SK-N-SH (cell line): ENCODE measurements at regions not wholly inside any gene's neighbourhood (a gene's known extent, or its start where the extent isn't known, plus 50 kb on each side); places are given as distances from the start of the nearest gene placed in this dataset.

Source experiments
- CTCF ChIA-PET: fragments of 300-600, 350-600 bp; formaldehyde crosslinking; extraction: SDS; loops from one replicate; lab custom pipeline; 2021; lab: Yijun Ruan, JAX
- POLR2A ChIA-PET: fragments of 350-600 bp; sonication (Branson Sonifier 250); formaldehyde crosslinking; extraction: SDS; loops from one replicate; lab custom pipeline; 2020; ENCODE audit warnings: antibody characterized with exemption, inconsistent platforms; lab: Yijun Ruan, JAX
- DNase-seq: peaks from one replicate; pipeline ENCODE4 v3.0.0; 2012
- H2AFZ ChIP-seq: fragments of 200-600 bp; sonication (generic); 2 replicates; pipeline ENCODE4 v1.8.1; 2016; ENCODE audit warnings: antibody characterized with exemption, mild to moderate bottlenecking, low read depth
- H3F3A ChIP-seq: fragments of 200-600 bp; sonication (generic); replicated peaks from 2 replicates; pipeline ENCODE3; 2016; ENCODE audit warnings: antibody characterized with exemption, mild to moderate bottlenecking; ENCODE audit not compliant: insufficient read depth
- H3K27ac ChIP-seq, 2 experiments: fragments of 200-500 bp in 1 of 2; fragments of 200-600 bp in 1 of 2; sonication (Bioruptor generic) in 1 of 2; sonication (generic), shearing (Covaris generic) in 1 of 2; 2 replicates each; pipeline versions ENCODE4 v1.5.1 to v1.6.1; 2014 to 2016; ENCODE audit warnings: low read depth in 2 of 2, inconsistent platforms in 1 of 2, low read length in 1 of 2, mild to moderate bottlenecking in 1 of 2, mixed read lengths in 1 of 2
- H3K27me3 ChIP-seq: fragments of 200-600 bp; sonication (generic), shearing (Covaris generic); 2 replicates; pipeline ENCODE4 v1.6.1; 2016; ENCODE audit warnings: mixed run types; ENCODE audit not compliant: insufficient read depth
- H3K36me3 ChIP-seq, 2 experiments: fragments of 200-500 bp in 1 of 2; fragments of 200-600 bp in 1 of 2; sonication (Bioruptor generic) in 1 of 2; sonication (generic) in 1 of 2; replicated peaks in 1 of 2; 2 replicates each; pipeline versions ENCODE3 to v1.5.1; 2014 to 2016; ENCODE audit warnings: low read length in 1 of 2, mild to moderate bottlenecking in 1 of 2; ENCODE audit not compliant: insufficient read depth in 2 of 2, control insufficient read depth in 1 of 2
- H3K4me1 ChIP-seq, 2 experiments: fragments of 200-500 bp in 1 of 2; fragments of 200-600 bp in 1 of 2; sonication (Bioruptor generic) in 1 of 2; sonication (generic), shearing (Covaris generic) in 1 of 2; 2 replicates each; pipeline versions ENCODE4 v1.5.1 to v1.6.1; 2014 to 2016; ENCODE audit warnings: low read depth in 1 of 2, low read length in 1 of 2, mixed run types in 1 of 2; ENCODE audit not compliant: insufficient read depth in 2 of 2, control insufficient read depth in 1 of 2
- H3K4me2 ChIP-seq: fragments of 200-600 bp; sonication (generic), shearing (Covaris generic); 2 replicates; pipeline ENCODE4 v1.6.1; 2017; ENCODE audit warnings: mixed run types
- H3K4me3 ChIP-seq, 2 experiments: fragments of 200-500 bp in 1 of 2; fragments of 200-600 bp in 1 of 2; sonication (Bioruptor generic) in 1 of 2; sonication (generic), shearing (Covaris generic) in 1 of 2; 2 replicates each; pipeline versions ENCODE4 v1.5.1 to v1.8.1; 2014 to 2016; ENCODE audit warnings: low read depth in 2 of 2, inconsistent platforms in 1 of 2, low read length in 1 of 2, mild to moderate bottlenecking in 1 of 2, mixed read lengths in 1 of 2, moderate library complexity in 1 of 2
- H3K79me2 ChIP-seq: fragments of 200-600 bp; sonication (generic); 2 replicates; pipeline ENCODE4 v1.8.1; 2017; ENCODE audit warnings: mild to moderate bottlenecking; ENCODE audit not compliant: insufficient read depth
- H3K9ac ChIP-seq: fragments of 200-600 bp; sonication (generic); 2 replicates; pipeline ENCODE4 v1.6.1; 2017; ENCODE audit warnings: mixed run types
- H3K9me2 ChIP-seq: fragments of 200-600 bp; sonication (generic); 2 replicates; pipeline ENCODE4 v1.6.1; 2017; ENCODE audit warnings: mixed run types
- H3K9me3 ChIP-seq: fragments of 200-600 bp; sonication (generic); 2 replicates; pipeline ENCODE4 v1.6.1; 2017; ENCODE audit warnings: mixed run types, mild to moderate bottlenecking, moderate library complexity
- H4K20me1 ChIP-seq: fragments of 200-600 bp; sonication (generic); 2 replicates; pipeline ENCODE4 v1.6.1; 2017; ENCODE audit warnings: mild to moderate bottlenecking, mixed run types; ENCODE audit not compliant: insufficient read depth
- EP300 ChIP-seq, 2 experiments: IDR thresholded peaks; 2 replicates each; pipeline versions ENCODE4 v1.4.0 to v1.6.1; 2012; ENCODE audit warnings: borderline replicate concordance in 1 of 2, low read depth in 1 of 2, low read length in 1 of 2
- FOXM1 ChIP-seq: IDR thresholded peaks from 2 replicates; pipeline ENCODE4 v1.4.0; 2012; ENCODE audit warnings: low read depth, mild to moderate bottlenecking
- GABPA ChIP-seq: IDR thresholded peaks from 2 replicates; pipeline ENCODE4 v1.4.0; 2012; ENCODE audit warnings: low read depth, mild to moderate bottlenecking
- GATA2 ChIP-seq: sonication (generic); formaldehyde crosslinking; IDR thresholded peaks from 2 replicates; pipeline ENCODE4 v1.5.0; 2020; ENCODE audit warnings: mild to moderate bottlenecking, missing genetic modification reagents
- MXI1 ChIP-seq: IDR thresholded peaks from 2 replicates; pipeline ENCODE4 v1.6.1; 2012; ENCODE audit warnings: mild to moderate bottlenecking, low read depth, low read length, improper control_type of control experiment
- NFIC ChIP-seq: IDR thresholded peaks from 2 replicates; pipeline ENCODE4 v1.4.0; 2012; ENCODE audit warnings: borderline replicate concordance
- POLR2AphosphoS5 ChIP-seq: IDR thresholded peaks from 2 replicates; pipeline ENCODE4 v1.6.1; 2012; ENCODE audit warnings: low read depth, low read length
- RAD21 ChIP-seq: IDR thresholded peaks from 2 replicates; pipeline ENCODE4 v1.6.1; 2012; ENCODE audit warnings: mild to moderate bottlenecking, low read length
- RCOR1 ChIP-seq: fragments of 150-350 bp; IDR thresholded peaks from 2 replicates; pipeline ENCODE4 v1.6.1; 2017; ENCODE audit warnings: antibody characterized with exemption, low read length
- RFX5 ChIP-seq: IDR thresholded peaks from 2 replicates; pipeline ENCODE4 v1.6.1; 2012; ENCODE audit warnings: mild to moderate bottlenecking, improper control_type of control experiment, low read length
- SIN3A ChIP-seq: IDR thresholded peaks from 2 replicates; pipeline ENCODE4 v1.6.1; 2012; ENCODE audit warnings: low read depth, mild to moderate bottlenecking, low read length, moderate library complexity, borderline replicate concordance
- SMC3 ChIP-seq: IDR thresholded peaks from 2 replicates; pipeline ENCODE4 v1.6.1; 2012; ENCODE audit warnings: low read depth, low read length, improper control_type of control experiment
- TCF12 ChIP-seq: IDR thresholded peaks from 2 replicates; pipeline ENCODE4 v1.4.0; 2012
- WGBS: methylation state at CpG from one replicate; pipeline ENCODE4 v1.1.6; 2017; ENCODE audit warnings: low lambda C conversion rate; 5-methylcytosine and 5-hydroxymethylcytosine counted together
- TF ChIP-seq, protein P1 (sequence below): fragments of 200-600 bp; sonication (generic); IDR thresholded peaks from 2 replicates; pipeline ENCODE4 v1.6.1; 2017; ENCODE audit warnings: antibody characterized with exemption, mild to moderate bottlenecking, moderate library complexity
- TF ChIP-seq, protein P2 (sequence below): IDR thresholded peaks from 2 replicates; pipeline ENCODE4 v1.4.0; 2012; ENCODE audit warnings: low read depth, borderline replicate concordance
- TF ChIP-seq, protein P3 (sequence below): IDR thresholded peaks from 2 replicates; pipeline ENCODE4; 2012
- TF ChIP-seq, protein P4 (sequence below): fragments of 150-350 bp; IDR thresholded peaks from 2 replicates; pipeline ENCODE4 v1.6.1; 2016; ENCODE audit warnings: mild to moderate bottlenecking, low read depth, low read length

DNA sequence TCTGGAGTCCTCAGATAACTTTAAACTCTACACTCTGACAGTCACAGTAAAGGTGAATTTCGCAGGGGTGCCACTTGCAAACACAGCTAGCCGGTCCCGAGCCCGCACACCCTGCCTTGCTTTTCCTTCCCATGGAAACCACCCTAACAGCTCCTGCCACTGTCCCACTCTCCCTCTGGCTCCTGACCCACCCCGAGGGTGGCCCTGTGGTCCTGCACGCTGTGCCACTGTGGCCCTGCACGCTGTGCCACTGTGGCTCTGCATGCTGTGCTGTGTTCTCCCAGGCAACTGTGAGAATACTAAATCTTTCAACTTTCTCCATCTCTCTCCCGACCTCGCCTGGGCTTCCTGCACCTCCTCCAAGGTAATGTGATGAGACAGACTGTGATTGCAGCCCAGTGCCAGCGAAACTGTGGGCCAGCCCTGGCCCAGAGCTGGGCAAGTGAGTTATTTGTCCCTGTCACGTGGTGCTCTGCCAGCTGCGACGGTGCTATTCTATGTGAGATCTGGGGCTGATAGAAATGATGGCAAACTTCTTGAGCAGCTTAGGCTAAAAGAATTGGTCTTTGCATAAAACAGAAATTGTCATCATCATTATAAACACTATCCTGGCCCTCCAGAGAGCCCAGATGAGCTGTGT is 63.4 kb upstream of the TARBP1 start:
- CTCF ChIA-PET: interaction anchor here (1.1 to 4.6 kb wide), 10 partner anchors 9 to 541 kb away, joined by 3 to 37 read pairs (median 12); partner anchors contain the start of gene IRF2BP2

DNA sequence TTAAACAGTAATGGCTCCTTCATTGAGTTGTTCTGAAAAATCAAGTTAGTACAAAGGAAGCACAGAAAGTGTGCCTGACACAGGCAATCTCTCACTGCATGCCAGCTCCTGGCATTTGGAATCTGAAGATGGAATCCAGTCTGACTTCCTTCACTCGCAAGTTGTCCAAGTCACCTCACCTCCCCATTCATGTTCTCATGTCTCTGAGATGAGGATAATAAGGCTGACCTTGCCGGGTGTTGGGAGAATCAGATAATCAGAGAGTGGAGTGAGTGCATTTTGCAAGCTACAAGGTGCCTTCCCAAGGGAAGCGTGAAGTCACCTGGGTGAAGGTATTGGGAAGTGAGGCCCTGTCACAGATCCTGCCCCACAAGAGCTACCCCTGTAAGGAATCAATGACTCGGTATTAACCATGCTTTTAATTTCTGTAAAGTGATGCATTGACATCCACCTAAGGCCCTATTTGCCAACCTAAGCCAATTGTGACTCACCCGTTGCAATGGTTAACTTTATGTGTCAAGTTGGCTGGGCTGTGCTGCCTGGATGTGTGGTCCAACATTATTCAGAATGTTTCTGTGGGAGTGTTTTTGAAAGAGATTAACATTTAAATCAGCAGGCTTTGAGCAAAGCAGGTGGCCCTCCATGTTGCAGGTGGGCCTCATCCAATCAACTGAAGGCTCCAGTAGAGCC is 62.5 kb upstream of the TARBP1 start:
- H3K9me3 ChIP-seq: no peaks in the 10 kb centered on the region
- POLR2A ChIA-PET: interaction anchor here (1.5 to 6.6 kb wide), 4 partner anchors 7 to 183 kb away, joined by 4 to 53 read pairs (median 32); no protein-coding TSS in a partner anchor
- TF ChIP-seq, protein P1, sequence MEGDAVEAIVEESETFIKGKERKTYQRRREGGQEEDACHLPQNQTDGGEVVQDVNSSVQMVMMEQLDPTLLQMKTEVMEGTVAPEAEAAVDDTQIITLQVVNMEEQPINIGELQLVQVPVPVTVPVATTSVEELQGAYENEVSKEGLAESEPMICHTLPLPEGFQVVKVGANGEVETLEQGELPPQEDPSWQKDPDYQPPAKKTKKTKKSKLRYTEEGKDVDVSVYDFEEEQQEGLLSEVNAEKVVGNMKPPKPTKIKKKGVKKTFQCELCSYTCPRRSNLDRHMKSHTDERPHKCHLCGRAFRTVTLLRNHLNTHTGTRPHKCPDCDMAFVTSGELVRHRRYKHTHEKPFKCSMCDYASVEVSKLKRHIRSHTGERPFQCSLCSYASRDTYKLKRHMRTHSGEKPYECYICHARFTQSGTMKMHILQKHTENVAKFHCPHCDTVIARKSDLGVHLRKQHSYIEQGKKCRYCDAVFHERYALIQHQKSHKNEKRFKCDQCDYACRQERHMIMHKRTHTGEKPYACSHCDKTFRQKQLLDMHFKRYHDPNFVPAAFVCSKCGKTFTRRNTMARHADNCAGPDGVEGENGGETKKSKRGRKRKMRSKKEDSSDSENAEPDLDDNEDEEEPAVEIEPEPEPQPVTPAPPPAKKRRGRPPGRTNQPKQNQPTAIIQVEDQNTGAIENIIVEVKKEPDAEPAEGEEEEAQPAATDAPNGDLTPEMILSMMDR: no peak
- TF ChIP-seq, protein P2, sequence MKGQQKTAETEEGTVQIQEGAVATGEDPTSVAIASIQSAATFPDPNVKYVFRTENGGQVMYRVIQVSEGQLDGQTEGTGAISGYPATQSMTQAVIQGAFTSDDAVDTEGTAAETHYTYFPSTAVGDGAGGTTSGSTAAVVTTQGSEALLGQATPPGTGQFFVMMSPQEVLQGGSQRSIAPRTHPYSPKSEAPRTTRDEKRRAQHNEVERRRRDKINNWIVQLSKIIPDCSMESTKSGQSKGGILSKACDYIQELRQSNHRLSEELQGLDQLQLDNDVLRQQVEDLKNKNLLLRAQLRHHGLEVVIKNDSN: no peak
- TF ChIP-seq RFX5 (no peak), SIN3A (no peak), SMC3 (no peak), NFIC (peak; percentile 58), GABPA (no peak), RCOR1 (no peak)
- TF ChIP-seq, protein P3, sequence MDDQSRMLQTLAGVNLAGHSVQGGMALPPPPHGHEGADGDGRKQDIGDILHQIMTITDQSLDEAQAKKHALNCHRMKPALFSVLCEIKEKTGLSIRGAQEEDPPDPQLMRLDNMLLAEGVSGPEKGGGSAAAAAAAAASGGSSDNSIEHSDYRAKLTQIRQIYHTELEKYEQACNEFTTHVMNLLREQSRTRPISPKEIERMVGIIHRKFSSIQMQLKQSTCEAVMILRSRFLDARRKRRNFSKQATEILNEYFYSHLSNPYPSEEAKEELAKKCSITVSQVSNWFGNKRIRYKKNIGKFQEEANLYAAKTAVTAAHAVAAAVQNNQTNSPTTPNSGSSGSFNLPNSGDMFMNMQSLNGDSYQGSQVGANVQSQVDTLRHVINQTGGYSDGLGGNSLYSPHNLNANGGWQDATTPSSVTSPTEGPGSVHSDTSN: peak; percentile 54; the same call in 1 of the 2 replicates
- TF ChIP-seq, protein P4, sequence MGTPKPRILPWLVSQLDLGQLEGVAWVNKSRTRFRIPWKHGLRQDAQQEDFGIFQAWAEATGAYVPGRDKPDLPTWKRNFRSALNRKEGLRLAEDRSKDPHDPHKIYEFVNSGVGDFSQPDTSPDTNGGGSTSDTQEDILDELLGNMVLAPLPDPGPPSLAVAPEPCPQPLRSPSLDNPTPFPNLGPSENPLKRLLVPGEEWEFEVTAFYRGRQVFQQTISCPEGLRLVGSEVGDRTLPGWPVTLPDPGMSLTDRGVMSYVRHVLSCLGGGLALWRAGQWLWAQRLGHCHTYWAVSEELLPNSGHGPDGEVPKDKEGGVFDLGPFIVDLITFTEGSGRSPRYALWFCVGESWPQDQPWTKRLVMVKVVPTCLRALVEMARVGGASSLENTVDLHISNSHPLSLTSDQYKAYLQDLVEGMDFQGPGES: no peak

More for the DNA sequence above, 63.4 kb upstream of the TARBP1 start:
- H3K36me3 ChIP-seq: no peaks in the 10 kb centered on the region
- H3K27ac ChIP-seq: peak overlapping the region; percentile 92 to 100; a peak in 3 of 4 replicates
- peak; percentile 67; the same call in 1 of the 2 replicates for TF ChIP-seq GATA2
- TF ChIP-seq, protein P4: no peak
- no peak for TF ChIP-seq FOXM1
- 0 out of 2 replicates have a peak, but pooled peaks have one; percentile 20 for TF ChIP-seq TCF12
- TF ChIP-seq POLR2AphosphoS5: no peak
- TF ChIP-seq MXI1: peak; percentile 44; the same call in 1 of the 2 replicates
- TF ChIP-seq SMC3: no peak
- peak in 1 of 2 experiments; percentile 58; a peak in 1 of 4 replicates for TF ChIP-seq EP300 (IDR thresholded peaks at IDR 0.05; ENCODE audit: borderline replicate concordance in 1 of 2, low read depth in 1 of 2, low read length in 1 of 2)
- TF ChIP-seq, protein P2: peak; percentile 79; the same call in 1 of the 2 replicates
- TF ChIP-seq RAD21: 0 out of 2 replicates have a peak, but pooled peaks have one; percentile 14
- no peaks in the 10 kb centered on the region for H3K27me3 ChIP-seq
- no peak overlapping the region for H3K9ac ChIP-seq
- H3K4me3 ChIP-seq: no peak overlapping the region
- H2AFZ ChIP-seq: no peak overlapping the region
- no peak overlapping the region for H3K4me2 ChIP-seq
- POLR2A ChIA-PET: interaction anchor here (0.8 to 6.6 kb wide), 9 partner anchors 8 to 182 kb away, joined by 3 to 53 read pairs (median 13); partner anchors contain the start of genes IRF2BP2 and TARBP1
- no peaks in the 10 kb centered on the region for H3K9me3 ChIP-seq
- no peaks in the 10 kb centered on the region for H3K79me2 ChIP-seq
- no peaks in the 10 kb centered on the region for H4K20me1 ChIP-seq
- H3F3A ChIP-seq: peaks cover 12% of the 10 kb centered on the region
- H3K4me1 ChIP-seq: peaks cover 23 to 77% of the 10 kb centered on the region in 2 experiments
- WGBS: 72% methylated on average over 13 of the region's 13 CpGs
- no peak for DNase-seq
- no peaks in the 10 kb centered on the region for H3K9me2 ChIP-seq

More for the DNA sequence above, 62.5 kb upstream of the TARBP1 start:
- H3K4me1 ChIP-seq: peaks cover 23 to 80% of the 10 kb centered on the region in 2 experiments
- H3K4me2 ChIP-seq: no peak overlapping the region
- H3K4me3 ChIP-seq: no peak overlapping the region
- peak overlapping the region in 1 of 2 experiments; percentile 100; a peak in 2 of 4 replicates for H3K27ac ChIP-seq
- peaks cover 12% of the 10 kb centered on the region for H3F3A ChIP-seq
- no peaks in the 10 kb centered on the region for H3K79me2 ChIP-seq
- H4K20me1 ChIP-seq: no peaks in the 10 kb centered on the region
- H3K27me3 ChIP-seq: no peaks in the 10 kb centered on the region
- H3K9me2 ChIP-seq: no peaks in the 10 kb centered on the region
- DNase-seq: no peak
- CTCF ChIA-PET: interaction anchor here (0.6 to 4.6 kb wide), 5 partner anchors 19 to 542 kb away, joined by 3 to 37 read pairs (median 3); no protein-coding TSS in a partner anchor
- H3K36me3 ChIP-seq: no peaks in the 10 kb centered on the region
- 72% methylated on average over 5 of the region's 5 CpGs for WGBS
- no peak overlapping the region for H3K9ac ChIP-seq
- no peak overlapping the region for H2AFZ ChIP-seq
